ENCODE measurements at regions not wholly inside any gene's neighbourhood (a gene's known extent, or its start where the extent isn't known, plus 50 kb on each side); places are given as distances from the start of the nearest gene placed in this dataset.

GRCh38 chr17:14838567-14838966 is 426.6 kb downstream of the PMP22 start:
- TF ChIP-seq, protein P1, sequence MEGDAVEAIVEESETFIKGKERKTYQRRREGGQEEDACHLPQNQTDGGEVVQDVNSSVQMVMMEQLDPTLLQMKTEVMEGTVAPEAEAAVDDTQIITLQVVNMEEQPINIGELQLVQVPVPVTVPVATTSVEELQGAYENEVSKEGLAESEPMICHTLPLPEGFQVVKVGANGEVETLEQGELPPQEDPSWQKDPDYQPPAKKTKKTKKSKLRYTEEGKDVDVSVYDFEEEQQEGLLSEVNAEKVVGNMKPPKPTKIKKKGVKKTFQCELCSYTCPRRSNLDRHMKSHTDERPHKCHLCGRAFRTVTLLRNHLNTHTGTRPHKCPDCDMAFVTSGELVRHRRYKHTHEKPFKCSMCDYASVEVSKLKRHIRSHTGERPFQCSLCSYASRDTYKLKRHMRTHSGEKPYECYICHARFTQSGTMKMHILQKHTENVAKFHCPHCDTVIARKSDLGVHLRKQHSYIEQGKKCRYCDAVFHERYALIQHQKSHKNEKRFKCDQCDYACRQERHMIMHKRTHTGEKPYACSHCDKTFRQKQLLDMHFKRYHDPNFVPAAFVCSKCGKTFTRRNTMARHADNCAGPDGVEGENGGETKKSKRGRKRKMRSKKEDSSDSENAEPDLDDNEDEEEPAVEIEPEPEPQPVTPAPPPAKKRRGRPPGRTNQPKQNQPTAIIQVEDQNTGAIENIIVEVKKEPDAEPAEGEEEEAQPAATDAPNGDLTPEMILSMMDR (IDR thresholded peaks at IDR 0.05) = no peak
- TF ChIP-seq POLR2AphosphoS5 (IDR thresholded peaks at IDR 0.05) (no peak), POLR2A (IDR thresholded peaks at IDR 0.05; ENCODE audit: low read depth) (no peak)

All from esophagus muscularis mucosa (tissue), 3 donors.